Adipocyte (in vitro differentiated cells): ENCODE measurements at regions not wholly inside any gene's neighbourhood (a gene's known extent, or its start where the extent isn't known, plus 50 kb on each side); places are given as distances from the start of the nearest gene placed in this dataset.

ENCODE experiments used
- DNase-seq: peaks from one replicate; pipeline ENCODE4 v3.0.0-alpha.2; 2015; ENCODE audit warnings: low read depth
- H3K27me3 ChIP-seq: replicated peaks from 2 replicates; pipeline ENCODE4 v1.7.0; 2013; ENCODE audit warnings: mild to moderate bottlenecking, low read length, moderate library complexity; ENCODE audit not compliant: control insufficient read depth, insufficient read depth
- H3K36me3 ChIP-seq: 2 replicates; pipeline ENCODE4 v1.7.0; 2013; ENCODE audit warnings: low read length, mild to moderate bottlenecking, moderate library complexity; ENCODE audit not compliant: control insufficient read depth, insufficient read depth, severe bottlenecking
- H3K4me1 ChIP-seq: 2 replicates; pipeline ENCODE4 v1.7.0; 2013; ENCODE audit warnings: mild to moderate bottlenecking, low read length, moderate library complexity; ENCODE audit not compliant: control insufficient read depth, insufficient read depth
- H3K4me3 ChIP-seq: 2 replicates; pipeline ENCODE4 v1.7.0; 2013; ENCODE audit warnings: mild to moderate bottlenecking, low read length, moderate library complexity
- H3K9ac ChIP-seq: 2 replicates; pipeline ENCODE4 v1.7.0; 2013; ENCODE audit warnings: mild to moderate bottlenecking, low read length, moderate library complexity
- H3K9me3 ChIP-seq: 2 replicates; pipeline ENCODE4 v1.7.0; 2013; ENCODE audit warnings: mild to moderate bottlenecking, low read length, moderate library complexity; ENCODE audit not compliant: control insufficient read depth

- H3K27me3 ChIP-seq, result peaks cover 8% of the 10 kb centered on the region
- H3K9me3 ChIP-seq, result no peaks in the 10 kb centered on the region
- H3K4me1 ChIP-seq, result peaks cover 8% of the 10 kb centered on the region
- no peak overlapping the region for H3K4me3 ChIP-seq
- DNase-seq, result peak; percentile 53
- no peak overlapping the region for H3K9ac ChIP-seq
- H3K36me3 ChIP-seq, result no peaks in the 10 kb centered on the region
Observed at GRCh38 chr15:62958528-62959363, 83.8 kb upstream of the TPM1 start.

DNA sequence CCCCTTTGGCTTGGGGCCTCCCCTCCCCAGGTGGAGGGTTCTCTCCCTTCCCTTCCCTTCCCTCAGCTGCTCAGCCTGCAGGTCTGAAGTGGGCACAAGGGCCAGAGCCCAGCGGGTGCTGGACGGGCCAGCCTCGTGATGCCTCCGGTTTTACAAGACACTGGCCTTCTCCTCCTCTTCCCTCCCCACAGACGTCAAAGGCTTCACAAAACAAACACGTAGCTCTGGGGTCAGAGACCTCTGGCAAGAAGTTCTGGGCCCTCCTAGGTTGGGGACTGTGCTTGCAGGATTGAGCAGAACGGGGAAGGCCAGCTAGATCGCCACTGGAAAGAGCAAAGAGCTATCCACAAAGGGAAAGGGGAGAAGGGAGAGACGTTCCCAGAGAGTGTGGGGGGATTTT lies 81.4 kb upstream of the TPM1 start:
- Histone ChIP-seq H3K4me1 (peaks cover 13% of the 10 kb centered on the region), H3K9ac (no peak overlapping the region), H3K4me3 (no peak overlapping the region), H3K36me3 (no peaks in the 10 kb centered on the region), H3K9me3 (no peaks in the 10 kb centered on the region), H3K27me3 (peaks cover 8% of the 10 kb centered on the region)
- DNase-seq, result no peak

- Histone ChIP-seq H3K9ac (no peak overlapping the region), H3K27me3 (peaks cover 8% of the 10 kb centered on the region), H3K36me3 (no peaks in the 10 kb centered on the region), H3K4me1 (peaks cover 13% of the 10 kb centered on the region), H3K4me3 (no peak overlapping the region), H3K9me3 (no peaks in the 10 kb centered on the region)
- no peak for DNase-seq
Observed at GRCh38 chr15:62962101-62962995, 80.2 kb upstream of the TPM1 start.

DNA sequence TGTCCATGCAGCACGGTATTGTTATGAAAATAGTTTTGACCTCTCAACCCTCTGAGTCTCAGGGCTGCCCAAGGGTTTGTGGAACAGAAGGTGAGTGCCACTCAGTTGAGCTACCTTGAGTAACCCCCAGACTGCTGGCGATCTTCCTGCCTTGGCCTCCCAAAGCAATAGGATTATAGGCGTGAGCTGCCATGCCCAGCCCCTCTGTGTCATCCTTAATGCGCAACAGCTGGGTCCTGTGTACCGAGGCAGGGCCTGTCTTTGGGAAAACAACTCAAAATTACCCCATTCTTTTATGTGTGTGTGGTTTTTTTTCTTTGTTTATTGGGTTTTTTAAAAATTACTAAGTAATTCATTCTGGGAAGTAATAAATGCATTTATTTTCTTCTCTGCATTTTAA lies 78.3 kb upstream of the TPM1 start:
- H3K27me3 ChIP-seq, result peaks cover 8% of the 10 kb centered on the region

DNA sequence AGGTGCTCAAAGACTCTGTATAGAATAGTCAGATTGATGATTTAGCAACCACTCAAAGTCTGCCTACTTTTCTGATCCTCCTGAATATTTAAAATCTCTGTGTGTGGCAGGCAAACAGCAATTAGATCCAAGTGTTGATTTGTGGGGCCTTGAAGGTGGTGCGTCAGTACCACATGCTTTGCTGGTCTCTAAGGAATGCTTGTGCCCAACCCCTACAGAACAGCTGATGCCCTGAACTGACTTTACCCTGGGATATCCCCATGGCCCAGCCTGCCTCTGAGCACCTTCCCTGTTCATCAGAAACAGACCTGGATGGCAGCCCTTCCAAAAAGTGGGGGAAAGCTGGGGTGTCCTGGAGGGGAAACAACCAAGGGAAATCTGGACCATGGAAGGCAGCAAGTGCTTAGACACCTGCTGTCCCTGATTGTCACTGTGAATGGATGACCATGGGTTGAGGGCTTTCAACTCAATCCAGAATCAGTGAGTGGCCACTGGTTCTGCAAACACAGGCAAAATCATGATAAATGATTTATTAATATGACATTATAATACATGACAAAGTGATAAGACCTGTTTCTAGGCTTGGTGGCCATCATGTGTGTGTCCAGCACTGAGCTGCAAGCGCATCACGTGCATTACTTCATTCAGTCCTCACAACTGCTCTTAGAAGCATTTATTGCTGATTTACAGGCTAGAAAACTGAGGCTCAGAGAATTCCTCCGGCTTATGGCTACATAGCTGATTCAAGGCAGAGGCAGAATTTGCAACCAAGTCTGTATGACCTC lies 76.1 kb upstream of the TPM1 start:
- peaks cover 4% of the 10 kb centered on the region for H3K27me3 ChIP-seq
- no peaks in the 10 kb centered on the region for H3K9me3 ChIP-seq
- H3K4me3 ChIP-seq, result no peak overlapping the region
- no peaks in the 10 kb centered on the region for H3K36me3 ChIP-seq
- H3K4me1 ChIP-seq, result peaks cover 5% of the 10 kb centered on the region
- DNase-seq, result no peak
- no peak overlapping the region for H3K9ac ChIP-seq

More for the DNA sequence above, 78.3 kb upstream of the TPM1 start:
- DNase-seq, result peak; percentile 76
- H3K9ac ChIP-seq, result no peak overlapping the region
- H3K4me3 ChIP-seq, result no peak overlapping the region
- H3K36me3 ChIP-seq, result no peaks in the 10 kb centered on the region
- peaks cover 5% of the 10 kb centered on the region for H3K4me1 ChIP-seq
- H3K9me3 ChIP-seq, result no peaks in the 10 kb centered on the region

GRCh38 chr15:62968699-62969098 lies 73.8 kb upstream of the TPM1 start:
- Histone ChIP-seq H3K4me1 (peaks cover 10% of the 10 kb centered on the region), H3K36me3 (no peaks in the 10 kb centered on the region), H3K27me3 (no peaks in the 10 kb centered on the region), H3K9me3 (no peaks in the 10 kb centered on the region), H3K9ac (no peak overlapping the region), H3K4me3 (no peak overlapping the region)
- DNase-seq, result no peak

DNA sequence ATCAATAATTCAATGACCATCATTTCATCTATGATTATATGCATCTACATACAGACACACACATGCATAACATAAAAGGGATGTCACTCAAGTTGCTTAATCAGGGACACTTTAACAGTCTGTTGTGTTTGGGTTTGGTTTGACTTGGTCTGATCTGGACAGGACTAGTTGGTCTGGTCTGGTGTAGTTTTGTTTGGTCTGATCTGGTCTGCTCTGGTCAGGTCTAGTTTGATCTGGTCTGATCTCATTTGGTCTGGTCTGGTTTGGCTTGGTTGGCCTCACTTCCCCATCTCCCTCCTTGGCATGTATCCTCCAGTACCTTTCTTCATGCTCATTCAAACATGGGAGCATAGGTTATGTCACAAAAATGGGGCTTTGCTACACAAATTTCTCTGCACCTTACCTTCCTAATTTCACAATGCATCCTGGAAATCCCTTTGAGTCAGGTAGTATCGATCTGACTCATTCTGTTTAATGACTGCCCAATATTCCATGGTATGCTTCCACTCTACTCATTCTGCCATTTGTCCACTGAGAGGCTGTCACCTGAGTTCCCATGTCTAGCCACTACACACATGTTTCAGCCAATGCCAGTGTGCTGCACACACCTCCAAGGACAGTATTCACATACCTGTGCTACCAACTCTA lies 73.0 kb upstream of the TPM1 start:
- H3K4me1 ChIP-seq, result peaks cover 9% of the 10 kb centered on the region
- no peaks in the 10 kb centered on the region for H3K27me3 ChIP-seq
- H3K4me3 ChIP-seq, result no peak overlapping the region
- DNase-seq, result no peak
- no peak overlapping the region for H3K9ac ChIP-seq
- no peaks in the 10 kb centered on the region for H3K9me3 ChIP-seq
- no peaks in the 10 kb centered on the region for H3K36me3 ChIP-seq

GRCh38 chr15:62972814-62973213 lies 69.7 kb upstream of the TPM1 start:
- no peak overlapping the region for H3K9ac ChIP-seq
- H3K4me1 ChIP-seq, result peaks cover 10% of the 10 kb centered on the region
- H3K9me3 ChIP-seq, result no peaks in the 10 kb centered on the region
- H3K36me3 ChIP-seq, result no peaks in the 10 kb centered on the region
- peak; percentile 44 for DNase-seq
- H3K4me3 ChIP-seq, result no peak overlapping the region
- no peaks in the 10 kb centered on the region for H3K27me3 ChIP-seq

- no peak for DNase-seq
- no peak overlapping the region for H3K9ac ChIP-seq
- no peaks in the 10 kb centered on the region for H3K9me3 ChIP-seq
- peaks cover 10% of the 10 kb centered on the region for H3K4me1 ChIP-seq
- H3K36me3 ChIP-seq, result no peaks in the 10 kb centered on the region
- no peaks in the 10 kb centered on the region for H3K27me3 ChIP-seq
- no peak overlapping the region for H3K4me3 ChIP-seq
Observed at GRCh38 chr15:62975515-62975914, 67.0 kb upstream of the TPM1 start.

- DNase-seq, result peak; percentile 69
- H3K36me3 ChIP-seq, result no peaks in the 10 kb centered on the region
- H3K9me3 ChIP-seq, result no peaks in the 10 kb centered on the region
- no peak overlapping the region for H3K9ac ChIP-seq
- H3K4me1 ChIP-seq, result peaks cover 10% of the 10 kb centered on the region
- H3K4me3 ChIP-seq, result no peak overlapping the region
- H3K27me3 ChIP-seq, result peaks cover 2% of the 10 kb centered on the region
Observed at GRCh38 chr15:62976301-62976881, 66.2 kb upstream of the TPM1 start.
